ENCODE measurements at regions not wholly inside any gene's neighbourhood (a gene's known extent, or its start where the extent isn't known, plus 50 kb on each side); places are given as distances from the start of the nearest gene placed in this dataset.

DNA sequence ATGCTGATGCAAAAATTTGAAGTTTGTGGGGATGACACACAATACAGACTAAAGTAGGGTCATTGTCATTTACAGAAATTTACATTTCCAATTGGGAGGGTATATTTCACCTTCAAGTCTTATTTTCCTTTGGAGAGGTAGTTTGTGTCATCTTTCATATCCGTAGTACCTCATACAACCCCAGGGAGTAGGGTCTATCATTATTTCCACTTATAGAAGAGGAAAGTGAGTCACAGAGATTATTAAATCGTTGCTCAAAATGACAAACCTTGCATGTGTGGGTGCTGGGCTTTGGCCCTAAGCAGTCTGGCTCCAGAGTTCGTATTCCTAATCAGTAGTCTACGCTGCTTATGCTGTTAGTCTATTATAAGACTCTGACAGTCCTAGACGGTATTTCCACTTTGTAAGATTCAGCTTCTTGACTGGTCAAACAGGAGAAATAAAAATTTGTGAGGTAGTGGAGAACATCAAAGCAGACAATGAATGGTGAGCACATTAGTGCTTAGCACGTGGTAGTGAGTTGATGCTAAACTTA is 516.5 kb downstream of the PCDH7 start:
- H3K56ac ChIP-seq (ENCODE audit: insufficient read length, low read depth, low read length): no peak overlapping the region
- H3K18ac ChIP-seq (ENCODE audit: insufficient read length, low read depth, low read length): no peak overlapping the region
- peaks cover 4 to 8% (median 5%) of the 10 kb centered on the region in 3 experiments; a peak in 6 of 7 replicates for H3K36me3 Mint-ChIP-seq (ENCODE audit: insufficient read depth in 1 of 3, low read depth in 3 of 3)
- peaks cover 4% of the 10 kb centered on the region; the same call in 1 of the 2 replicates for H3K4me1 ChIP-seq (ENCODE audit: insufficient read depth, low read length)
- H3K23me2 ChIP-seq (ENCODE audit: insufficient read length, low read depth, low read length, poor library complexity, severe bottlenecking): no peaks in the 10 kb centered on the region
- no peaks in the 10 kb centered on the region for H3K27me3 Mint-ChIP-seq (ENCODE audit: low read depth)
- no peak overlapping the region for H3K23ac ChIP-seq (ENCODE audit: insufficient read length, low read depth, low read length)
- no peak overlapping the region for H3K4me2 ChIP-seq (ENCODE audit: insufficient read depth, insufficient read length, low read length)
- H2BK20ac ChIP-seq (ENCODE audit: low read depth, low read length, poor library complexity, severe bottlenecking): no peak overlapping the region
- H3K9me3 ChIP-seq (ENCODE audit: control insufficient read depth, low read depth, low read length): no peaks in the 10 kb centered on the region
- no peak overlapping the region for H4K91ac ChIP-seq (ENCODE audit: insufficient read length, low read depth, low read length)
- H2BK120ac ChIP-seq (ENCODE audit: low read depth, low read length, poor library complexity, severe bottlenecking): no peak overlapping the region
- no peak overlapping the region for H3K27ac Mint-ChIP-seq
- H2BK12ac ChIP-seq (ENCODE audit: insufficient read length, low read depth, low read length): no peak overlapping the region
- TF ChIP-seq CTCF (conservative IDR thresholded peaks at IDR 0.05): no peak
- H3K14ac ChIP-seq (ENCODE audit: insufficient read depth, low read length): no peak overlapping the region
- H3K79me1 ChIP-seq (ENCODE audit: insufficient read depth, low read depth, low read length, poor library complexity, severe bottlenecking): no peaks in the 10 kb centered on the region
- no peak overlapping the region for H2AK5ac ChIP-seq (ENCODE audit: insufficient read length, low read length)
- no CpG with 5 or more reads among the region's 6 CpGs for WGBS (ENCODE audit: extremely low coverage, insufficient read length, low lambda C conversion rate)
- no peak overlapping the region for H3K4me3 Mint-ChIP-seq
- no peaks in the 10 kb centered on the region for H4K20me1 ChIP-seq (ENCODE audit: control insufficient read depth, insufficient read depth, insufficient read length)
- DNase-seq: no peak
- H3K27ac ChIP-seq (ENCODE audit: insufficient read length, low read depth, low read length): no peak overlapping the region
- no peak overlapping the region for H3T11ph ChIP-seq (ENCODE audit: low read length)
- H3K79me2 ChIP-seq (ENCODE audit: insufficient read depth, low read length): no peaks in the 10 kb centered on the region
- no peak overlapping the region for H3K4ac ChIP-seq (ENCODE audit: low read depth, low read length)
- no peak overlapping the region for H4K8ac ChIP-seq (replicated peaks; ENCODE audit: insufficient read length, low read depth, low read length)
- peaks cover 0 to 6% of the 10 kb centered on the region in 2 experiments; a peak in 3 of 5 replicates for H3K9me3 Mint-ChIP-seq
- no peak overlapping the region for H2AFZ ChIP-seq (ENCODE audit: low read length)
- H3K27me3 ChIP-seq (ENCODE audit: insufficient read depth, low read length): no peaks in the 10 kb centered on the region
- H3K9ac ChIP-seq (ENCODE audit: extremely low read depth, insufficient read length, low read length): no peak overlapping the region
- H4K5ac ChIP-seq (ENCODE audit: insufficient read length, low read depth, low read length): no peak overlapping the region
- peaks cover 17% of the 10 kb centered on the region in 2 experiments for H3K4me1 Mint-ChIP-seq
- no peak overlapping the region for H2BK5ac ChIP-seq (ENCODE audit: insufficient read length, low read length)
- no peak overlapping the region for H2BK15ac ChIP-seq (ENCODE audit: low read depth, low read length)

All from H9 (cell line).